ENCODE measurements at regions not wholly inside any gene's neighbourhood (a gene's known extent, or its start where the extent isn't known, plus 50 kb on each side); places are given as distances from the start of the nearest gene placed in this dataset.

GRCh38 chr15:77685082-77685815, 52.5 kb upstream of the LINGO1 start:
- FAIRE-seq: no peak
- TF ChIP-seq CTCF (IDR thresholded peaks at IDR 0.05; ENCODE audit: insufficient read depth, missing control alignments): no peak

GRCh38 chr15:77684341-77685081, 51.8 kb upstream of the LINGO1 start:
- TF ChIP-seq CTCF (IDR thresholded peaks at IDR 0.05; ENCODE audit: insufficient read depth, missing control alignments): no peak
- FAIRE-seq: no peak
- no peak for DNase-seq (ENCODE audit: insufficient read length, low spot score)

More at GRCh38 chr15:77685082-77685815, 52.5 kb upstream of the LINGO1 start:
- no peak for DNase-seq (ENCODE audit: insufficient read length, low spot score)

GRCh38 chr15:77682564-77682963, 49.9 kb upstream of the LINGO1 start:
- no peak for TF ChIP-seq CTCF (IDR thresholded peaks at IDR 0.05; ENCODE audit: insufficient read depth, missing control alignments)
- FAIRE-seq: no peak
- no peak for DNase-seq (ENCODE audit: insufficient read length, low spot score)

Measured in D721Med (cell line).